ENCODE measurements at regions not wholly inside any gene's neighbourhood (a gene's known extent, or its start where the extent isn't known, plus 50 kb on each side); places are given as distances from the start of the nearest gene placed in this dataset.

DNA sequence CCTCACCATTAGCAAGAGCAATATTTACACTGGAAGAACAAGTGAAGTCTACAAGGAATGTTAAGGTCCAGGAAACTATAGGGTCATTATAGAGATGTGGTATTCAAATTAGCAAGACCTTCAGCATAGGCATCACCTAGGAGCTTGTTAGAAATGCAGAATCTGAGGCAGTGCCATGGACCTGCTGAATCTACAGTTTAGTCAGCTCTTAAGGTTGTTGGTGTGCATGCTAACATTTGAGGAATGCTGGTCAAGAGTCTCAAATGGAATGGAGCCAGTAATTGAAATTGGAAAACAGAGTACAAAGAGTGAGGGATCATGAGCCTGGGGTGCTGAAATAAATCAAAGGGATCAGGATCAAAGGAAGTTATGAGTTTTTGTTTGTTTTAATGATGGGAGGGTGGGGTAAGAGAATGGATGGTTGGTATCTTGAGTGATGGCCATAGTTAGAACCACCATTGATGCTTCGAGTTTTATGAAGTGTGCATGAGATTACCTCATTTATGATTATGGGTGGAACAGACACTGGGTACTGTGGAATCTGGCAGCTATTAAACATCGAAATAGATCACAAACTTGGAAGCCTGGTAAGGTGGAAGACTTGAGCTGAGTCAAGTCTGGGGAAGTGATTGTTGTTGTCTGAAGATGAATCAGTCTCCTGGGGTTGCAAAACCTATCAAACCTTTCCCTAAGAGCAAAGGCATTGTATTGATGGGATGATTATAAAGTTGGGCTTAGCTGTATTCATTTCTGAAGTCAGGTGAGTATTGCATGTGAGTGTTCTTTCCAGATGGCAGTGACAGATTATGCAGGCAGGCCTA, 323.3 kb upstream of the E2F7 start:
- TF ChIP-seq, protein P1, sequence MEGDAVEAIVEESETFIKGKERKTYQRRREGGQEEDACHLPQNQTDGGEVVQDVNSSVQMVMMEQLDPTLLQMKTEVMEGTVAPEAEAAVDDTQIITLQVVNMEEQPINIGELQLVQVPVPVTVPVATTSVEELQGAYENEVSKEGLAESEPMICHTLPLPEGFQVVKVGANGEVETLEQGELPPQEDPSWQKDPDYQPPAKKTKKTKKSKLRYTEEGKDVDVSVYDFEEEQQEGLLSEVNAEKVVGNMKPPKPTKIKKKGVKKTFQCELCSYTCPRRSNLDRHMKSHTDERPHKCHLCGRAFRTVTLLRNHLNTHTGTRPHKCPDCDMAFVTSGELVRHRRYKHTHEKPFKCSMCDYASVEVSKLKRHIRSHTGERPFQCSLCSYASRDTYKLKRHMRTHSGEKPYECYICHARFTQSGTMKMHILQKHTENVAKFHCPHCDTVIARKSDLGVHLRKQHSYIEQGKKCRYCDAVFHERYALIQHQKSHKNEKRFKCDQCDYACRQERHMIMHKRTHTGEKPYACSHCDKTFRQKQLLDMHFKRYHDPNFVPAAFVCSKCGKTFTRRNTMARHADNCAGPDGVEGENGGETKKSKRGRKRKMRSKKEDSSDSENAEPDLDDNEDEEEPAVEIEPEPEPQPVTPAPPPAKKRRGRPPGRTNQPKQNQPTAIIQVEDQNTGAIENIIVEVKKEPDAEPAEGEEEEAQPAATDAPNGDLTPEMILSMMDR (IDR thresholded peaks at IDR 0.05), result no peak
- H3K4me3 ChIP-seq, result no peak overlapping the region
- DNase-seq (no peak), ATAC-seq (no peak)
- H3K9me3 ChIP-seq, result no peaks in the 10 kb centered on the region
- no peaks in the 10 kb centered on the region for H3K36me3 ChIP-seq (ENCODE audit: low read depth)
- intact Hi-C loops (cut with DNase I, micrococcal nuclease), result no loop called here
- no peaks in the 10 kb centered on the region for H3K4me1 ChIP-seq (ENCODE audit: low read depth)

DNA sequence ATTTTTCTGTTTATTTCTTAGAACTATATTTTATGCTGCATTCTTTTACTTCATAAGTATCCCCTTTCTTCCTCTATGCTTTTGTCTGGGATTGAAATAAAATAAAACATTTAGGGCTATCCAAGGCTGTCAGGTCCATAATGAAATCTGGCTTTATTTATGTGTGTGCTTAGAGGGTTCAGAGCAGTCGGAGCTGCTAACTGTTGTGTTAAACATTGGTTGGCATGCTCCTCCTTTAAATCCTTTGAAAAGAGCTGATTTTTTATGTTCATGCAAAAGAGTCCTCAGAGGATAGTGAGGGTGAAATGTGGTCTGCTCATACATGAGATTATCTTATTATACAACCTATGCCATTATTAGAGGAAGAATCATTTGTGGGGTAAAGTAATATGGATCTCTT, 322.3 kb upstream of the E2F7 start:
- intact Hi-C loops (cut with DNase I, micrococcal nuclease), result no loop called here
- no peaks in the 10 kb centered on the region for H3K9me3 ChIP-seq
- TF ChIP-seq, protein P1 (IDR thresholded peaks at IDR 0.05), result no peak
- no peaks in the 10 kb centered on the region for H3K36me3 ChIP-seq (ENCODE audit: low read depth)
- DNase-seq, result no peak
- H3K4me3 ChIP-seq, result no peak overlapping the region
- ATAC-seq, result no peak
- H3K4me1 ChIP-seq (ENCODE audit: low read depth), result no peaks in the 10 kb centered on the region

DNA sequence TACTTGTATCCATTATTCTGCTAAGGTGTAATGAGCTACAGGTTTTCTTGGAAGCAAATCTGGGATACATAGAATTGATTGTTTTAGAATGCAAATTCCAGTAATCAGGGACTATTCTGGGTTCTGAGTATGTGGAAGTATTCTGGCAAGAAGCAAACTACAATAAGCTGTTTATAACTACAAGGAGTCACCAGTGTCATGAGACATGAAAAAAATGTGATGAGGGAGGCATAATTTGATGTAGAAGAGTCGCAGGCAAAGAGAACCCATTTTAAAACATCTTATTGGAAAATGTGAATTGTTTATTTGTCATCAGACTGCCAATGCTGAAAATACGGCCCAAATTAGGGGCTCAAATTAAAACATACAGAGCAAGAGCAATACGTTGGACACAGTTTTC, 321.8 kb upstream of the E2F7 start:
- no peak for ATAC-seq
- TF ChIP-seq, protein P1 (IDR thresholded peaks at IDR 0.05), result no peak
- Histone ChIP-seq H3K36me3 (ENCODE audit: low read depth) (no peaks in the 10 kb centered on the region), H3K4me1 (ENCODE audit: low read depth) (no peaks in the 10 kb centered on the region), H3K9me3 (no peaks in the 10 kb centered on the region), H3K4me3 (no peak overlapping the region)
- DNase-seq, result no peak
- intact Hi-C loops (cut with DNase I, micrococcal nuclease), result no loop called here

DNA sequence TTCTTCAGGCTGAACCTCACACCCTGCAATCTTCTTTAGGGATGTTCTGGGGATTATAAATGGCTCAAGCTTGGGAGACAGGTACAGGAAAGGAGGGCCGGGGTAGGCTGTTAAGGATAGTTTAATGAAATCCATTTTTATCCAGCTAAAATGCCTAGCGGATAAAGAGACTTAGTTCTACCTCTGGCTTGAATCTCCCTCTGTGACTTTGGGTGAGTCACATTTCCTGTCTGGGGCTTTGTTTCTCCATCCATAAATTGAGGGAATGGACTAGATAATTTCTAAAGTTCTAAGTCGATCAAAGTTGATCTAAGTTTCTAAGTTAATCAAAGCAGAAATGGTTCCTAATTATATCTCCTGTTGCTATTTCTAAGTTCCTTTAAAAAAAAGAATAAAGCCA, 319.6 kb upstream of the E2F7 start:
- H3K4me1 ChIP-seq (ENCODE audit: low read depth), result no peaks in the 10 kb centered on the region
- no peak for ATAC-seq
- H3K36me3 ChIP-seq (ENCODE audit: low read depth), result no peaks in the 10 kb centered on the region
- intact Hi-C loops (cut with DNase I, micrococcal nuclease), result no loop called here
- no peaks in the 10 kb centered on the region for H3K9me3 ChIP-seq
- TF ChIP-seq, protein P1 (IDR thresholded peaks at IDR 0.05), result no peak
- DNase-seq, result no peak
- H3K4me3 ChIP-seq, result no peak overlapping the region

DNA sequence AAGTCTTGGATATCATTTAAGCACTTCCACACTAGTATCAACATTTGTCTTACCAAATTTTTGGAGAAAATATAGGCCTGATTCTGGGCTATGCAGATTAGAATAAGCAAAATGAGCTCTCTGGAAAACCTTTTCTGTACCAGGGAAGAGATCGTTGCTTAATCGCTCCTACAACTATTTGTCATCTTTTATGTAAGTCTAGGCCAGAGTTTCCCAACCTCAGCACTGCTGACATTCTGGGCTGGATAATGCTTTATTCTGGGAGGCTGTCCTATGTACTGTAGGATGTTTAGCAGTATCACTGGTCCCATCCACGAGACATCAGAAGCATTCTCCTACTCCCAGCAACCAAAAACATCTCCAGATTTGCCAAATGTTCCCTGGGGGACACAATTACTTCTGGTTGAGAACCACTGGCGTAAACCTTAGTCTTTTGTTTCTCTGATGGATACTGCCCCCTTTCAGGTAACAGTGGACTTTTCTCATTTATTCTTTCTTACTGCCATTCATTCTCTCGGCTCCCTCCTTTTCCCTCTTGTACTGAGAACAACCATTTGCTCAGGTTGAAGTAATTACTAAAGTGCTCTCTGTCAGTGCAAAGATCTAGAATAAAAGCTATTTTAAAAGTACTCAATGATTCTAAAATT, 316.9 kb upstream of the E2F7 start:
- TF ChIP-seq, protein P1 (IDR thresholded peaks at IDR 0.05), result no peak
- intact Hi-C loops (cut with DNase I, micrococcal nuclease), result no loop called here
- no peak for ATAC-seq

More for the DNA sequence above, 316.9 kb upstream of the E2F7 start:
- H3K4me3 ChIP-seq, result no peak overlapping the region
- H3K4me1 ChIP-seq (ENCODE audit: low read depth), result no peaks in the 10 kb centered on the region
- no peaks in the 10 kb centered on the region for H3K36me3 ChIP-seq (ENCODE audit: low read depth)
- DNase-seq, result no peak
- H3K9me3 ChIP-seq, result no peaks in the 10 kb centered on the region

Measured in mucosa of descending colon (tissue), 3 donors.